HG02759 (cell line): ENCODE measurements at regions not wholly inside any gene's neighbourhood (a gene's known extent, or its start where the extent isn't known, plus 50 kb on each side); places are given as distances from the start of the nearest gene placed in this dataset.

Experiments
- ATAC-seq: cut with Tn5 transposase; IDR thresholded peaks from one replicate; pipeline ENCODE4 v1.9.1; 2021; ENCODE audit warnings: mild to moderate bottlenecking, moderate library complexity; ENCODE audit not compliant: unreplicated experiment

- ATAC-seq, result no peak
Observed at GRCh38 chr7:118671149-118671548, 446.6 kb downstream of the ANKRD7 start.

DNA sequence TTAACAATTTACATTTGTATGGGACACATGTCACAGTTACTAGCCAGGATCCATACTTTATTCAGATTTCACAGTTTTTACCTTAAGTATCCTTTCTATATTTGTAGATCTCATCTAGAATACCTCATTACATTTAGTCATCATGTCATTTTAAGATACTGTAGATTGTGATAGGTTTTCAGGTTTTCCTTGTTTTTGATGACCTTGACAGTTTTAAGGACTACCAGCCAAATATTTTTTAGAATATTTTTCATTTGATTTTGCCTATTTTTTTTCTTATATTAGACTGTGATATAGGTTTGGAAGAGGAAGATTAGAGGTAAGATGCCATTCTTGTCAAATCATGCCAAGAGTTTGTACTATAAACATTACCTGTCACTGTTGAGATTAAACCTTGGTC is 460.3 kb downstream of the ANKRD7 start:
- no peak for ATAC-seq

- ATAC-seq, result no peak
Observed at GRCh38 chr7:118689403-118689802, 464.9 kb downstream of the ANKRD7 start.

- no peak for ATAC-seq
Observed at GRCh38 chr7:118696879-118697278, 472.4 kb downstream of the ANKRD7 start.

DNA sequence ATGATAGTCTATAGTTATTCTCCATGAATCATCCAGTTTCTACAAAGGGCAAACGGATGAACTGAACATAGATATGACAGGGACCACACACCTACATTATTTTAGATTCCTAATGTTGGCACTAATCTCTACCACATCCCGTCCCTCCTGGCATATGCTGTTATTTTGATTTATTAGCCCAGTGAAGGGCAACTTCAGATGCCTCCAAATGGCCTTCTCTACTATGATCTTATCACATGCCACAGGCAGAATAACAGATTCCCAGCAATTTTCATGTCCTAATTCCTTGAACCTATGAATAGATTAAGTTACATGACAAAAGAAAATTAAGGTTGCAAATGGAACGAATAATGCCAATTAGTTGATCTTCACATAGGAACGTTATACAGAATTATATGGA is 474.7 kb downstream of the ANKRD7 start:
- ATAC-seq, result no peak

- ATAC-seq, result no peak
Observed at GRCh38 chr7:118708741-118709140, 484.2 kb downstream of the ANKRD7 start.

- no peak for ATAC-seq
Observed at GRCh38 chr7:118711688-118712087, 487.2 kb downstream of the ANKRD7 start.

- ATAC-seq, result no peak
Observed at GRCh38 chr7:118713039-118713438, 488.5 kb downstream of the ANKRD7 start.

DNA sequence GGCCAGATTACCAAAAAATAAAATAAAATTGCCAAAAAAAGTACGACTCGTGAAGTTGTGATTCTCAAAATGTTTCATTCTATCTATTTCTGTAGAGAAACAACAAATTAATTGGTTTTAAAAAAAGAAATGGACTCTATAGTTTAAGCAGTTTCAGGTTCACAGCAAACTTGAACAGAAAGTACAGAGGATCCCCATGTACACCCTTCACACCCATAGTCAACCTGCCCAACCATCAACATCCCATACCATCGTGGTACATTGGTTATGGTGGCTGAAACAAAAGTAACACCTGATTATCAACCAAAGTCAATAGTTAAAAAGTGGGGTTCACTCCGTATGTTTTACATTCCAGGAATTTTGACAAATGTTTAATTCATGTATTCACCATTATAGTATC is 496.1 kb downstream of the ANKRD7 start:
- no peak for ATAC-seq

DNA sequence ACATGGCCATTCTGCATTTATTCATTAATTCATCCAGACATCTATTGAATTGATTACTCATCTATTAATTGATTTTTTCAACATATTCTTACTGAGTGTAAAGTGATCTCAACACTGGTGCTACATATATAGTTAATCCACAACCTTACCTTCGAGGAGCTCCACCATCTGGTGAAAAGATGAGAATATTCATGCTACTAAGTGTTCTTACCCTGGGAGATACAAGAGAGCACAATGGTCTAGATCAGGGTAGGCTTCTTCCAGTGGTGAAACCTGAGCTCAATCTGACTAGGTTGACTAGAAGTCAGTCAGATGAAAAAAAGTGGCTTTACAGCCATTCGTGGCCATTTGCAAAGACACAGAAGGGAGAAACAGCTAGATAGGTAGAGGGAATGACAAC is 507.4 kb downstream of the ANKRD7 start:
- ATAC-seq, result no peak

GRCh38 chr7:118734541-118734940 is 510.0 kb downstream of the ANKRD7 start:
- ATAC-seq, result no peak

DNA sequence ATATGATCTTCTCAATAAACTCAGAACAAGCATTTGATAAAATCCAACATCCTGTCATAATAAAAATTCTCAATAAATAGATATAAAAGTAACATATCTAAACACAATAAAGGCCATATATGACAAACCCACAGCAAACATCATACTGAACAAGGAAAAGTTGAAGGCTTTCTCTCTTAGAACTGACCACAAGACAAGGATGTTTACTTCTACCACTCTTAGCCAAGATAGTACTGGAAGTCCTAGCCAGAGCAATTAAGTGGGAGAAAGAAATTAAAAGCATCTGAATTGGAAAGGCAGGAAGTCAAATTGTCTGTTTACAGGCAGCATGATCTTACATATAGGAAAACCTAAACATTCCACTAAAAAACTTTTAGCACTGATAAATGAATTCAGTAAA is 510.9 kb downstream of the ANKRD7 start:
- ATAC-seq, result no peak

DNA sequence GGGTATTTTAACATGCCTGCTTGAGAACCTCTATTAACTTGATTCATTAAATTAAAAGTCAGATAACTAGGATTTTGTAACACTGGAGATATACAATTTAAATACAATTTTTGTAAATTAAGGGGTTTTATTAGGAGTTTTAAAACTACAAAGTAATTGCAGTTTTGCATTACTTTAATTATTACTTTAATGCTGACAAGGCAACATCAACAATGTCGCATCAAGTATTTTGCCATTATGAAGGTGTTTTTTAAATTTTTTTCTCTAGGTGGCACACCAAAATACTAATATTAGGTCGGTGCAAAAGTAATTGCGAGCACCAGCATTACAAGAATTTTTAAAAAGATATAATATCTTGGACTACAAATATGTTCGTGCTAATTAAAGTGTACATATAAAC is 513.4 kb downstream of the ANKRD7 start:
- ATAC-seq, result no peak

DNA sequence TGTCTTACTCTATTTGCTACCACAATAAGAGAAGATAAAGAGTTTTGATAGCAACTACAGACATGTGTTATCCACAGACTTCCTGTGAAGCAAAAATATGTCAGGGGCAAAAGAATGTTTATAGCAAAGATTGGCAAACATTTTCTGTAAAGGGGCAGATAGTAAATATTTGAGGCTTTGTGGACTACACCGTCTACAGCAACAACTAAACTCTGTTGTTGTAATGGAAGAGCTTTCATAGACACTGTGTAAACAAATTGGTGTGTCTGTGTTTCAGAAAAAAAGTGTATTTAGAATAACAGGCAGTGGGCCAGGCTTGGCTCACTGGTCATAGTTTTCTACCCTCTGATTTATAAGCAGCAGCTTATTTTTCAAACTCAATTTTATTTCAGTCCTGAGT is 521.4 kb downstream of the ANKRD7 start:
- ATAC-seq, result no peak

DNA sequence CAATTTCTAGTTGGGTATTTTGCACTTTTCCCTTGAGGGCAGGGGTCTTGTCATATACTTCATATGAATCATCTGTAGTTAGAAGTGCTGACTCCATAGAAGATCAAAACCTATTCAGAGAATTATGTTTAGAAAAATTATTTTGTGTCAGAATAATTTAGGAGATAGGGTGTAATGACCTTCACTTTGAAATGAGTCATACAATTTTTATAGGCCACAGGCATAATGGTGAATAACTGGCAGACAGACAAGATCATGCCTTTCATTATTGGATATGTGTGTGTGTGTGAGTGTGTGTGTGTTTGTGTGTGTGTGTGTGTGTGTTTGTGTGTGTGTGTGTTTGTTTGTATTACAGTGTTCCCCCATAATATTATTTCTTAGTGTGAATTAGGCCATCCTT is 523.0 kb downstream of the ANKRD7 start:
- ATAC-seq, result no peak

DNA sequence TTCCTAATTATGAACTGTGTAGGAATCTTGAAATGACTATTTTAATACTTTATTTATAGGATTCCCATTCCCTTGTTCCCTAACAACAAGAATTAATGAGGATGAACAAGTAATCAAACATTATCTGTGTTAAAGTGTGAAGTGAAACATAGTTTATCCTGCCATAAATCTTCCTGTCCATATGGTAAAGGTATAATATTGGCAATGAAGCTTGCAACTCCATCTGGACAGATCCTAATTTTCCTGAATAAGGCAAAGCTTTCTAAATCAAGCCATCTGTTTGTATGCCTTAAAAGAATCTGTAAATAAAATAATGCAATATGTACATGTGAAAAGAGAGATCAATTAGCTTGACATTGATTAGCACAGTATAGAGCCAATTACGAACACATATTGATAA is 529.0 kb downstream of the ANKRD7 start:
- no peak for ATAC-seq

DNA sequence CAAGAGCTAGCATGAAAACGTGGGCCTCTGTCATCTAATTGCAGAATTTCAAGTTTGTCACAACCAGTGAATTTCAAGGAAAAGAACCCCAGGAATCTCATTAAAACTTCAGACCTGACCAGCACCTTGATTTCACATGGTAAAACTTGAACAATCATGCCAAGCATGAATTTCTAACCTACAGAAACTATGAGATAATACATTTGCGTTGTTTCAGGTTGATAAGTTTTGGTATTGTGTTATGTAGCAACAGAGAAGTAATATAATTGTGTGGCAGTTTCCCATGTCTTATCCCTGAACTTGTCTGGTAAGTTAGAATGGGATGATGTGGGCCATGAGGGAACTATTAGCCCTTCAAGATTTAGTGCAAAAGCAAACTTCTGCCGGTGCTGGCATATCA is 530.1 kb downstream of the ANKRD7 start:
- ATAC-seq, result no peak

DNA sequence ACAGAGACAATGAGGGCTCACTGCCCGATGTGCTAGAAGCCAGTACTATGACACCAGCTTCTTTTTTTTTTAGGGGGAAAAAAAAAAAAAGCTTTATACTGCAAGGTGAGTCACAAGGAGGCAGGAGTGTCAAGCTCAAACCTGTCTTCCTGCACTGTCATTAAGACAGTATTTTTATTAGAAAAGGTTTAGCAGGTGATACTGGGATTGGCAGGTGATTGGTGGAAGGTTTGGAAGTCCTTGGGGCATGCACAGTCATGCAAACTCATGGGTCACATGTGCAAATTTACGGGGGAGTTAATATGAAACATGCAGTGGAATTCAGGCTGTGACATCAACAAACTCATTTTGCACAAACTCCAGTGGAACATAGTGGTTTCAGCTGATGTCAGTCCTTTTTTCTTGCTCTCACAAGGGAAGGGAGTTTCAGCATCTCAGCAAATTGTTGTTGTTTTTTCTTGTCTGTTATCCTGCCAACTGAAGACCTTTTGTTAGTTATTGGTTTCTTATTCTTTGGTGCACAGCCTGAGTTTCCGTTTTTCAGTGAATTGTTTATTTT is 530.6 kb downstream of the ANKRD7 start:
- no peak for ATAC-seq

DNA sequence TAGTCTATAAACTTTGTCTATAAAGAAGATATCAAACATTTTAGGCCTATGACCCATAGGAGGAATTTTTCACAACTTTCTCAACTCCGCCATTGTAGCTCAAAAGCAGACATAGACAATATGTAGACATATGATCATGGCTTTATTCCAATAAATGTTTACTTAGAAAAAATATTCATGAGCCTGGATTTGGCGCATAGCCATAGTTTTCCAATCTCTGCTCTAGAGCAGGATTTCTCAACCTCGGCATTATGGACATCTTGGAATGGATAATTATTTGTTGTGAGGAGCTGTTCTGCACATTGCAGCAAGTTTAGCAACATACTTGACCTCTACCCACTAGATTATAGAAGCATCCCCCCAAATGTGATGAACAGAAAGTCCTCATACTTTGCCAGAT is 532.6 kb downstream of the ANKRD7 start:
- ATAC-seq, result no peak

- ATAC-seq, result no peak
Observed at GRCh38 chr7:118758582-118758981, 534.1 kb downstream of the ANKRD7 start.

DNA sequence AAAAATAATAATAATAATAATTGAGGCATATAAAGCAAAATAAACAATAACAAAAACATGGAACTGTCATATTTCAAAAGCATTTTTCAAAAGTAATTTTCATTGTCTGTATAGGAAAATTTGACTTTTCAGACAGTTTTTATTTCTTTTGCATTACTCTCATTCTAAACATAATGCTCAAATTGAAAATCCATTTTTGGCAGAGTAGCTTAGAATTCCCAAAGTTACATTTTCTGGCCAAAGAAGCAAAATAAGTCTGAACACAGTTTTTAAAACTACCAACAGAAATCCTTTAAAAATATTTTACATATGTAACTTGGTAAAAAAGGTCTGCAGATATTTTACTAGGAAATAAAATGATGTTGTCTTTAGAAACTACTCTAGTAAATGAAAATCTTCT is 535.4 kb downstream of the ANKRD7 start:
- no peak for ATAC-seq

DNA sequence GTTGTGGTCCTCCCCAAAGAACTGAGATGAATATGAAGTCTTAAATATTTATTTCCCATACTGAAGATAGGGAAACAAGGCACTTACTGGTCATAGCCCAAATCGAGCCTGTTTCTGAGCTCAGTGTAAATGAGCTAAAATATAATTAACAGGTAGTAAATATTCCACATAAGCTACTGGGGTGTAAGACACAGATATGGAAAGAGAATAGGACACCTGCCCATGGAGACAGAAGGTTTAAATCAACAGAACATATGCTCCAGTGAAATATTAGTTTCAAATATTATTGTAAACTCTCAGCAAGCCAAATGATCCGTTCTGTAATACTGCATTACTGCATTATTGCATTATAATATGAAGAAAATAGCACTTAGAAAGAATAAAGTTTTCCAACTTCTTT is 537.9 kb downstream of the ANKRD7 start:
- no peak for ATAC-seq

- no peak for ATAC-seq
Observed at GRCh38 chr7:118764221-118764620, 539.7 kb downstream of the ANKRD7 start.

DNA sequence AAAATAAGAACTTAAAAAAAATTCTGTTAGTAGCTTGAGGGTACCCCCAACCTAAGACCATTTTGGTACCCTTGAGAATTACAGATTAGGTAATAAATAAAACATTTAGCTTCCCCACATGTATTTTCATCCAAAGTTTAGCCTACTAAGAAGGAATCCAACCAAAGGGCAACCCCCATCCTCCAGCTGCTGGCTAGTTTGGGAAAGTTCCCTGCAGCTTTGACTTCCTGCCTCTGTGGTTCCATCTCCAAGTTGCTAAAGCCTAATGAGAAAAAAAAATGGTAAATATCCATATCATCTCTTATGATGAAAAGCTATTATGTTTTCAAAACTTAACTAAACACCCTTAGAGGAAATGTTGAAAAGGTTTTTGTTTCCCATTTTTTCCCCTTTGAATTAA is 547.2 kb downstream of the ANKRD7 start:
- no peak for ATAC-seq
